SKM-1 treated with dmso at 0.1 percent for 144 hours (cell line): ENCODE measurements at regions not wholly inside any gene's neighbourhood (a gene's known extent, or its start where the extent isn't known, plus 50 kb on each side); places are given as distances from the start of the nearest gene placed in this dataset.
"Not testable (repeated sequence)": the region's sequence is repeated elsewhere in the genome, so short reads cannot be mapped to it uniquely, and the experiment has no call there.

Experiments
- DNase-seq: peaks from one replicate; lab custom pipeline; 2025; ENCODE audit not compliant: unreplicated experiment; lab: John Stamatoyannopoulos, UW

DNA sequence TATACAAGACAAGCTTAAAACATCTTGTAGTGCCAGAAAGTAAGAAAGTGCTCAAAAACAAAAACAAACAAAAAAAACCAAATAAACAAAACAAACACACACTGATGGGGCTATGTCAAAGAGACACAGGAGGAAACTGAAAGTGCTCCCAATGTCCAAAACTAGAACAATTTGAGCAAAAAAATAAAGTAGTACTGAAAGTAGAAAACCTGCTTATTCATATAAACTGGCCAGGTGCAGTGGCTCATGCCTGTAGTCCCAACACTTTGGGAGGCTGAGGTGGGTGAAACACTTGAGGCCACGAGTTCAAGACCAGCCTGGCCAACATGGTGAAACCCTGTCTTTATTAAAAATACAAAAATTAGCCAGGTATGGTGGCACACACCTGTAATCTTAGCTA is 129.9 kb downstream of the GLUL start:
- DNase-seq, result no peak

DNA sequence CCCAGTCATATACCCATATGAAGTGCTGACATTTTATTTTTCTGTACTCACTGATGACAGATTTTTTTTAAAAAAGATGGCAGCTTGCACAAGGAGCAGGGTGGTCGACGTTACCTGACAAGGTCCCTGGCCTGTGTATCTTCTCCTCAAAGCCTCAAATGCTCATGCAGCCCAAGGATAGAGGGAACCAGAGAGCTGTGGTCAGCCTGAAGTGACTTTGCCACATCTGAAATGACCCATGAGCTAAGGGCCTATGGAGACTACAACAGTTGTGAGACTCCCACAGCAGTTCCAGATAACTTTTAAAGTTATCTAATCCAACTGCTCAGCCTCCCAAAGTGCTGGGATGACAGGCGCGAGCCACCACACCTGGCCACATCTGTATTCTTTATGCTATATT is 131.1 kb downstream of the GLUL start:
- no peak for DNase-seq

DNA sequence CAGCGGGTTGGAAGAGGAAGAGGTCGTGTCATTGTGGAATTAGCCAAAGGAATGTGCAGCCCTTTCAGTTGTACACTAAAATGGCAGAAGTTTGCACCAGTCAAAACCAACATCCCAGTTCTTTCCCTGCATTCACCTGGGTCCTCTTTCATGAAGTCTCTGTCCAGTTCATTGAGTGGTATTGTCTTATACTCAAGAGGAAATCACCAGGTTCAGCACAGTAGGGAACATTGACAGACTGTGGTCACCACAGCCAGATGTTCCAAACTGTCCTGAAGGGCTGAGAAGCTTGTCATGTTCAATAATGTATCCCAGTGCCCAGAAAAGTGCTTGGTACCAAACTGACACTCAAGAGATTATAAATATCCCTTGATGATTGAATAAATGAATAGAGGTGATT is 131.6 kb downstream of the GLUL start:
- DNase-seq, result no peak

DNA sequence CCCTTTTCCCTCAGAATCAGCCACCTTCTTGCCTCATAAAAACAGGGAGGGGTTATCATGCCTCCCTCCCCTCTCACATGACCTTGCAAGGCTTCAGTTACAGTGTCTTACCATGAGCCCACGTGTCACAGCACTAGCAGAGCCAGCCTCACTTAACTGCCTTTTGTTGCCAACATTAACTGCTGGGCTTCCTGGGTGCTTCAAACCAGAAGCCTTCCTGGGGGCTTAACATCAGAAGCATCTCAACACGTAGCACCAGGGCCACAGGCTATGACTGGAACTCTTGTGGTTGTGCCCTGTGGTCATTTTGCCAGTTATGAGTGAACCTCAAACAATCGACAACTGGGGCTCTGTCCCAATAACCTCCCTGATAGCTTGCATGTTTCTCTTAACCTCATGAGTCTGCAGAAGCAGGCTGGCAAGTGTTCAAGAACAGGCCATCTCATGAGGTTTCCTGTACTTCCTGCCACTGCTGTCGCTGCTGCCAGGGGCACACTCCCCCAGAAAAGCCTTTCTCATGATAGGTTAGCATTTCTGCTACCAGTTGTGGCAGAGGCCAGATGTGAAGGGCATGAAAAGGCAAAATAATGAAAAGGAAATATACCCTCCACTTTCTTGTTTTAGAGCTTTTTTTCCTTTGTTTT is 132.2 kb downstream of the GLUL start:
- DNase-seq, result peak; percentile 100

DNA sequence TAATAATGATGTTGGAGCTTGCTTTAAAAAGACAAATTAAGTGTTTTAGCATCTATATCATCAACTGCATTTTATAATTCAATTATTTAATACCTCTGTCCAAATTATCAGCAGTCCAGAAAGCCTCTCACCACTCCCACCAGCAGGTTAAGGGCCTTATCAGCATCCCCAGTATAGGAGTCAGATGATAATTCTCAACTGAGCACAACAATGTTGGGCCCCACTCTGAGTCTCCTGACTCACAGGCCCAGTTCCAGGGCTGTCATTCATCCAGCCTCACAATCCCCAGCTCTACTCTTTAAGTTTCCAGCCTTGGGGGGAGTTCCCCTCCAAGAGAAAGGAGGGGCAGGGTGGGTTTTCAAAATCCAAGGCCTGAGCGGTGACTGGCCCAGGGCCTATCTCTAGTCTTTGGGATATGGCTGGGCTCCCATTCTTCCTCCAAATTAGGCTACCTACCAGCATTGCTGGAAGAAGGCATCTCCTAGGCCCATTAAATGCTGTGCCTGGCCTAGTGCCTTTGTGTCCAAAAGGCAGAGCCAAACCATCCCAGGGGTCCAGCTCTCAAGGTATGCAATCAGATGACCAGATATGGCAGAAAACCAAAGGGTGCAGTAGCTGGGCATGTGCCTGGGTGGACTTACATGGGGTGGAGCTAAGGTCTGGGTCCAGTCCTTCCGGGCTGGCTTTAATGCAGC is 134.1 kb downstream of the GLUL start:
- no peak for DNase-seq

DNA sequence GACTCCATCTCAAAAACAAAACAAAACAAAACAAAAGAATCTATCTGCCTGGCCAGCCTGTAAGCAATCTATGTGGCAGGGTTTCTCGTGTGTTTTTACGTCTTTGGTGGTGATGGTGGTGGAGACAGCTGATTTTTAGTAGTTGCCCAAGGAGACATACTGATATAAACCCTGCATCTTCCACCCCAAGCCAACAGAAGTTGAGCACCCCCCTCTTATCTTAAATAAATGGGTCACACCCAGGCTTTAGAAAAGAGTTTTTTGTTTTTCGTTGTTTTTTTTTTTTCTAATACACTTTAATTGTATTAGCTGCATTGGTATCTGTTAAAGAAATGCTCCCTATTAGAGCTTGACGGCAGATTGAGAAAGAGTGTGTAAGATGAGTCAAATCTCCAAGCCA is 134.7 kb downstream of the GLUL start:
- DNase-seq, result no peak

GRCh38 chr1:182255494-182255893 is 136.1 kb downstream of the GLUL start:
- DNase-seq, result no peak

GRCh38 chr1:182253319-182253860 is 138.2 kb downstream of the GLUL start:
- DNase-seq, result no peak

DNA sequence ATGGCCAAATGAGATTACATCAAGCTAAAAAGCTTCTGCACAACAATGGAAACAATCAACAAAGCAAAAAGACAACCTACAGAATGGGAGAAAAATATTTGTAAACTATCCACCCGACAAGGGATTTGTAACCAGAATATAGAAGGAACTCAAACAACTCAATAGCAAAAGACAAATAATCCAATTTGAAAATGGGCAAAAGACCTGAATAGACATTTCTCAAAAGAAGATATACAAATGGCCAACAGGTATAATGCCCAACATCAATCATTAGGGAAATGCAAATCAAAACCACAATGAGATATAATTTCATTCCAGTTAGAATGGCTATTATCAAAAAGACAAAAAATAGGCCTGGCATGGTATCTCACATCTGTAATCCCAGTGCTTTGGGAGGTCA is 140.0 kb downstream of the GLUL start:
- DNase-seq, result no peak

DNA sequence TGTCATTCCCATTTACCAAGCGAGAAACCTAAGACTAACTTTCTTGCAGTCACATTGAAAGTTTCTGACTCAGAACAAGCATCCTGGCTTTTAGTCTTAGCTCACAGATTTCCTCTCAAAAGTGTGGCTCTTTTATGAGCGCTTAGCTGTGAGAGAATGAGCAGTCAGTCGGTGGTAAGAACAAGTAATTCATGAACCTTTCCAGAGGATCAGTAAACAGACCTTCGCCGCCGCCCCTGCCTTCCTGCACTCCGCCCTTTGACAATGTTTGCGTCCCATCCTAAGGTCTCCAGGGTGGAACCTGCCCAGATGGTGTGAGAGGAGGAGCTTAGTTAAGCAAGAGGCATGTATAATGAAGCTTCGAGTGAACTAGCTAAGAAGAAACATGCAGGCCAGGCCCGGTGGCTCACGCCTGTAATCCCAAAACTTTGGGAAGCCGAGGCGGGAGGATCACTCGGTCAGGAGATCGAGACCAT is 142.4 kb downstream of the GLUL start:
- DNase-seq, result no peak

GRCh38 chr1:182248721-182249120 is 142.9 kb downstream of the GLUL start:
- DNase-seq, result no peak

DNA sequence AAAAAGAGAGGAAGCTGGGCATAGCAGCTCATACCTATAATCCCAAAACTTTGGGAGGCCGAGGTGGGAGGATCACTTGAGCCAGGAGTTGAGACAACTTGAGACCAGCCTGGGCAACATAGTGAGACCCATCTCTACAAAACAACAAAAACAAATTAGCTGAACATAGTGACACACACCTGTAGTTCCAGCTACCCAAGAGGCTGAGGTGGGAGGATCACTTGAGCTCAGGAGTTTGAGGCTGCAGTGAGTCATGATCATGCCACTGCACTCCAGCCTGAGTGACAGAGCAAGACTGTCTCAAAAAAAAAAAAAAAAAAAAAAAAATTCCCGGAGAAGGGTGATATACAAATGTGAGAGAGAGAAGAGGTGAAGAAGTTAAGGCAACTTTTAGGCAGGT is 143.8 kb downstream of the GLUL start:
- not testable (repeated sequence) for DNase-seq

DNA sequence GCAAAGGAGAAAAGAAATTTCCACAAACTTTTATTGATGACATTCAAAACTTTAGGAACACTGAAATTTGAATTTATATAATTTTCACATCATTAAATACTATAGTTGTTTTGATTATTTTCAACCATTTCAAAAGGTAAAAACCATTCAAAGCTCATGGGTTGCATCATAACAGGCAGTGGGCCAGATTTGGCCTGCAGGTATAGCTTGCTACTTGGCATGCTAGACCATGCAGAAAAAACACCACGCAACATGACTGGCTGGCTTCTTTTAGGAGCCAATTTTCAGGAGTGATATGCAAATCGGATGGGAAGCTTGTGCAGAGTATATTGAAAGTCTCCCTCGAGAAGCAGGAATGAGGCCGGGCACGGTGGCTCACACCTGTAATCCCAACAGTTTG is 144.8 kb downstream of the GLUL start:
- DNase-seq, result no peak

DNA sequence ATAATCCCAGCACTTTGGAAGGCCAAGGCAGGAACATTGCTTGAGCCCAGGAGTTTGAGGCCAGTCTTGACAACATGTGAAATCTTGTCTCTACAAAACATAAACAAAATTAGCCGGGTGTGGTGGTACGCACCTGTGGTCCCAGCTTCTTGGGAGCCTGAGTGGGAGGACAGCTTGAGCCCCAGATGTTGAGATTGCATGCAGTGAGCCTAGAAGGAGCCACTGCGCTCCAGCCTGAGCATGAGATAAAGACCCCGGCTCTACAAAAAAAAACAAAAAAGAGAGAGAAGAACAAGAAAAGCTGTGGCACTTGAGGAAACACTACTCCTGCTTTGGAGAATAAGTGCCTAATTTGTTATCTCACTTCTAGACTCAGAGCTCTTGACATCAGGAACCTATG is 146.6 kb downstream of the GLUL start:
- DNase-seq, result no peak

DNA sequence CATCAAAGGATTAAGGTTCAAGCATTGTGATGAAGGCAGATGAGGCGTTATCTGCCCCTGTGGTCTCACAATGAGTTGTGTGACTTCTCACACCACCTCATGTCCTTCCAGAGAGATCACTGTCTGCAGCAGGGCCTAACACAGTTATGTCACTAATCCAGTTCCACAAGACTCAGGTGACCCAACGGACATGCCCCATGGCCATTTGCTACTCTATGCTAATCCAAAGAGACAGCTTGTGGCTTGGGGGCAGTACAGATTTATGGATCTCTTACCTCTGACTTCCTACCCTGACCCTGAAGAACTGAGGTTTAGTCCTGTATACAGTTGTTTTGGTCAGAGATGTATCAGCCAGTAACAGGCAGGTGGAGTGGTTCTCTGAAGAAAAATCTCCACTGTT is 147.1 kb downstream of the GLUL start:
- DNase-seq, result no peak

DNA sequence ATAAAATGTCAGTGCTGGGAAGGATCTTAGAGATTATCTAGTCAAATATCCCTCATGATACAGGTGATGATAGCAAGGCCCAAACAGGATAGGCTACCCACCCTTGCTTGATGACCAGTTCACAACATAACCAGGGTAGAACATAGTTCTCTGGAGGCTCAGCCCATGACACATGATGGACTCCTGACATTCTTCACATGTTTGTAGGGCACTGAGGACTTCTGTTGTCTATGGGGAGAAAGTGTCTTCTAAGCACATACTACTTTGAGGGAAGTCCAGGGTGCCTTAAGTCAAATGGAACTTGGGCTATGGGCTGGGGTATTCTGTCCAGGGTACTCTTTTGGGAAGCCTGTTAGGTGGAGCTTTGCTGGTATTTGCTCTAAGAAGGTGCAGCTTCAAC is 148.9 kb downstream of the GLUL start:
- no peak for DNase-seq

DNA sequence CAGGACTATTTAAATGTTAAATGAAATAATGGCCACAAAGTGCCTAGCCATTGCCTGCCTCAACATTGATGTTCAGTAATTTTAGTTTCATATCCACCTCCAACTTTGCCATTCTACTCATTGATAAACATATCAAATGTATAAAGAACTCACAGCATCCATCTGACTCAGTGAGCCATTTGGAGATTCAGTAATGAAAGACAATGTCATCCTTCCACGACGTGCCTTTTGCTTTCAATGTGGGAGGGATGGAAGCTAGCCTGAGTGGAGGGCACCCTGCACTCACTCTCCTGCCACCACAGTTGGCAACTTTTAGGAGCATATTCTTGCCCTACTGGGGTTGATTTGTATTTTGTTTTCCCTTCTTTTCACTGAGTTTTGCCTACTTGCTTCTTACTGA is 151.5 kb downstream of the GLUL start:
- DNase-seq, result no peak

GRCh38 chr1:182238421-182238820 is 153.2 kb downstream of the GLUL start:
- no peak for DNase-seq

- no peak for DNase-seq
Measured at GRCh38 chr1:182237329-182237728, 154.3 kb downstream of the GLUL start.

DNA sequence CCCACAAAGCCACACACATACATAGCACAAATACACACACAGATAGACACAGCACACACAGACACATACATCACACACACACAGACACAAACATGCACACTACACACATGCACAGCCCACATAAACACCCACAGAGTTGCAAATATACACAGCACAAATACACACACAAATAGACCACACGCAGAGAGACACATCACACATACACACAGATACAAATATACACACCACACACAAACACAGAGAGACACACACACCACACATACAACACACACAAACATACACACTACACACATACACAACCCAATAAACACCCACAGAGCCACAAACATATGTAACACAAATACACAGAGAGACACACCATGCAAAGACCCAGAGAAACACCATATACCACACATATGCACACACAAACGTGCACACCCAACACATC is 154.9 kb downstream of the GLUL start:
- no peak for DNase-seq

DNA sequence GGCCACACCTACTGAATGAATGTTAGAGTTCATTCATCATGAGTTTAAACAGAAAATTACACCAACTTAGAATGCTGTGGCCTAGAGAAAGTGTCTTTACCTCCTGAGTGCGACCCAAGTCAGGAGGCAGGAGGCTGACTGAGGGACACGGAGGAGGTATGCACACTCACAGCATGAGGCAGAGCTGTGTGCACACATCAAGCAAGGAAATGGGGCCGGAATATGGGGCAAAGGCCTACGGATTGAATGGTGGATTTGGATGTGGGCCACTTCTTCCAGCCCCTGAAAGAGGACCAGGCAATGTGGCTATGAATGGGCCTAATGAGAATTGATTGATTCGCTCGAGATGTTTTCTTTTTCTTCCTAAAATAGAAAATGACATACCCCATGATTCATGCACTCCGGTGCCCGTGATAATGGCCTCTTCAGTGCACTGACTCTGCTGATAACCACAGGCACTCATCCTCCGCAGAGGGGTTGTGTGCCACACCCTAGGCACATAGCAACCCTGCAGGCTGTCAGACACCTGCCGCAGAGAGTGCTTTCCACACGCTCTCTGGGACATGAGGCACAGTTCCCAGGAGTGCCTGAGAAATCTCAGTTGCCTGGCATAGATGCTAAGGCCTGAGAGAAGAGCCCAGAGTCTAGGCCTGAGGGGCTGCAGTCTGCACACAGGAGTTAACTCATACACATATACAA is 155.5 kb downstream of the GLUL start:
- DNase-seq, result no peak

DNA sequence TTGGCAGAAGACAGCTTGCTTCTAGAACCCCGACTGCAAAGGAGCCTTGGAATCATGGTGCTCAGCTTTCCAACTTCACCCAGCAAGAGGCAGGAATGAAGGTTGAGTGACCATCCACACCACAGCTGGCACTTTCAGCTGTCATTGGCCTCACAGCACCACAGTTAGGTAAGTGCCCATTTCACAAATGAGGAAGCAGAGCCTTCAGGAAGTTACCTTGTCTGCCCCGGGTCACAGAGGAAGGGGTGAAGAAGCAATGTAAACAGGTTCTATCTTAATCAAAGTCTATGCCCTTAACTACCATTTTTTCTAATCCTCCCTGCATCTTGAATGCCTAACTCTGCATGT is 156.0 kb downstream of the GLUL start:
- DNase-seq, result peak; percentile 83
